Posterior cingulate gyrus (tissue), 11 donors: ENCODE measurements at regions not wholly inside any gene's neighbourhood (a gene's known extent, or its start where the extent isn't known, plus 50 kb on each side); places are given as distances from the start of the nearest gene placed in this dataset.

ENCODE experiments used
- DNase-seq, 10 donors: peaks; one replicate each; pipeline versions ENCODE4 v3.0.0 to v3.0.0-alpha.2; 2020 to 2021; ENCODE audit warnings: mixed read lengths in 3 of 10
- intact Hi-C: fragments of 100-400 bp; cut with DNase I; formaldehyde crosslinking; loops from one replicate; pipeline ENCODE4 v1.15.1; 2023

DNA sequence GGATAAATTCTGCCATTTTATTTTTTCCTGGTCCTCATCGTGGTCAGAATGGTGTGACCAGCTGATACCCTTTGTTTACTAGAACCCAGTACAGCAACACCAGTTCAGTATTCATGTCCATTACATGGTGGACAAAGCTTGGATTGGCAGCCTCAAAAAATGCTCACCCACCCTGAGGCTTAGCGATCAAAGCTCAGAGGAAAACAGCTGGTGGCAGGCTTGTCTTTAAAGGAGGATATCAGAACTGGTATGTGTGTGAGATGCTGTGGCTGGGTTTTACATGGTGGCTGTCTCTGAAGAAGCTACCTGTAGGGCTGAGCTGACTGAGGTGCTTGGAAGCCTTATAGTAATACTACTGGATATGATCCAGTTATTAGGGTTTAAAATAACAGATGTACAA, 471.1 kb upstream of the MEX3C start:
- intact Hi-C loops = loop anchor here (1.0 to 10.0 kb wide), 4 partner anchors 666 to 1714 kb away; no protein-coding TSS in a partner anchor
- no peak for DNase-seq

DNA sequence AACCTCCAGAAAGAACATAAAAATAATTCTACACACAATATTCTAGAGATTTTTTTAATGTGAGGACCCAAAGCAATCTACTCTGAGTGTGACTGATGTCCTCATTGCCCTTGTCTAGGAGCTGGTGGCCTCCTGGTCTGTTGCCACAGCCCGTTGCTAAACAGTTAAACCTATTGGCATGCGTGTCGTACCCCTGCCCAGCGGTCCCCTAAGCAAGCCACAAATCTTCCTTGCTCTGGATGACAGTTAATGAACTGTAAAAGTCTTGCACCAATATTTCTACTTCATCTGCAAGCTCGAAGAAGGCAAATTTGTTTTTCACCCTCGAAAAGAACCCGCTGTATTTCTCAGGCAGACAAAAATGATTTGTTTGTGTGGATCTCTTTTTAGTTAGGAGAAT, 489.1 kb upstream of the MEX3C start:
- intact Hi-C loops = no loop called here
- DNase-seq = no peak

DNA sequence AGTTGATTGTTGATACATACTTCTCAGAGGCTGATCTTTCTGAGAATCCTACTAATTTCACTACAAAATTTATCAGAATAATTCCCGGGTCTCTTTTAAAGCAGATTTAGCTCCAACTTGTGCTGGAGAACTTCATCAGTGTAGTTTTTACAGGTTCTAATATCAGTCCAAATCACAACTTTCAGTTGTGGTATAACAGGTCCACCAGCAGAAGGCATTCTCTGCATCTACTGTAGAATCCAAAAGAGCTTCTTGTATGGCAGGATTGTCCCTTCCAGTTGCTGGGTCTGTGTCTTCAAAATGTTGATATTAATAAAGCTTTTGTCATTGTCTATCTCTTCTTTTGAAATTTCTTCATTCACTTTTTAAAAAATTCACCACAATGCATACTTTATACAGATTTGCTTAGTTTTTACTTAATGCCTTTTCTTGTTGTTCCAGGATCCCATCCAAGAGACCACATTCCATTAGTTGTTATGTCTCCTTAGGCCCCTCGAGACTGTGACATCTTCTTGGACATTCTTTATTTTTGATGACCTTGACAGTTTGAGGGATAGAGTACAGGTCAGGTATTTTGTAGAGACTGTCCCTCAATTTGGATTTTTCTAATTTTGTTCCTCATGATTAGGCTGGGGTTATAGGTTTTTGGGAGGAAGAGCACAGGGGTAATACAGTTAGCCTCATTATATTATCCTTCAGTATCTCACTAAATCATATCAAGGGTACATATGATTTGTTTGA, 490.5 kb upstream of the MEX3C start:
- no peak for DNase-seq
- intact Hi-C loops = no loop called here

DNA sequence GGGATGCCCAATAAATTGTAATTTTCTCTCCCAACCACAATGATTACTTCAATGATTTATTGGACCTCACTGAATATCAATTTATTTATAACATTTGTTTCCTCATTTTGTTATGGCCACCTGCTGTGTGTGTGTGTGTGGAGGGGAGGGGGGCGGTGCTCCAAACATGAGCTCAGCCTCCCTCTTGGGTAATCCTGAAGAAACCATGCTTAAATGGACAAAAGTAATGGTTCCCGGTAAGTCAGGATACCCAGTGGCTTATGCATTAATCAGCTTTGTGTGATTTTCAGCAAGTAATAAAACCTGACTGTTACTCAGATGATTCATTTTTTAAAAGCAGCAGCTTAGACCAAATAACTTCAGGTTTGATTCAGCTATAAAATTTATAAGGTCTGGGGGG, 495.1 kb upstream of the MEX3C start:
- DNase-seq = no peak
- intact Hi-C loops = no loop called here

DNA sequence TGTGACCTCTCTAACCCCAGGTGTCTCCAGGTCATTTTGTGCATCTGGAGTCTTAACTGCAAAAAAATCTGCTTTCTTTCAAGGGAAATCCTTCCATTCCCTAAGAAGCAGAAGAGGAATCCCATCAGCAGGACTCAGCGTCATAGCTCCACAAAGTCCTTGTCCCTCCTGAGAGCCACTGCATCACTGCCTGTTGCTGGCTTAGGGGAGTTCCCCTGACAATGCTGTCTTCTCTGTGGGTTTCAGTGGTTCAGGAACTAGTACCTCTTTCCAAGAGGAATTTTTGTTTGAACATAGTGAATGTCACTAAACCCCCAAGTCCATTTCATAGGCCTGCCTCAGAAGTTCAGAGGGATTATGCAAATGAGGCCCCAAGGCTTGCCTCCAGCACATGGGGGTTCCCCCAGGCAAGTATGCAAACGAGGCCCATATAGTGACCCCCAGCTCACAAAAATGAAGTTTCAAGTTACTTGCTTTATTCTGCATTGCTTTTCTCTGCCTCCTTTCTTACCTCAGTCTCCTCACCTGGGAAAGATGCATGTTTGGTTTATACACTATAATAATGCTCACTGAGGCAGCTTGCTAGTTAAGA, 513.9 kb upstream of the MEX3C start:
- intact Hi-C loops = no loop called here

DNA sequence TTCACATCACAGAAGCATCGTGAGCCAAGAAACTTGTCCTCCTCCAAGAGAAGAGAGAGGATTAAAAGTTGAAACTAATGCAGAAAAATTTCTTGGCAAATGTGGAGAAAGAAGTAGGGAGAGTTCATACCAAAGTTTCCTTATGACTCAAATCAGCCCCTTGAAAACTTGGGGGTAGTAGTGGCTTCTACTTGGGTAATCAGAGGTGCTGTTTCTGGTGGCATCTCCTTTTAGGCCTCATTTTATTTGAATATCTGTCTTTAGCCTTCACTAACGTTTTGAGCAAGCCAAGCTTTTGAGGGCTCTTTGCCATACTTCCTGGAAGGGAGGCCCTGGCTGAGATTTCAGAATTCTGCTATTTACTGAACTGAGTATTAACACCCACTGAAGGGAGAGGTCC, 515.3 kb upstream of the MEX3C start:
- no peak for DNase-seq
- intact Hi-C loops = no loop called here

More for the DNA sequence above, 513.9 kb upstream of the MEX3C start:
- no peak for DNase-seq

DNA sequence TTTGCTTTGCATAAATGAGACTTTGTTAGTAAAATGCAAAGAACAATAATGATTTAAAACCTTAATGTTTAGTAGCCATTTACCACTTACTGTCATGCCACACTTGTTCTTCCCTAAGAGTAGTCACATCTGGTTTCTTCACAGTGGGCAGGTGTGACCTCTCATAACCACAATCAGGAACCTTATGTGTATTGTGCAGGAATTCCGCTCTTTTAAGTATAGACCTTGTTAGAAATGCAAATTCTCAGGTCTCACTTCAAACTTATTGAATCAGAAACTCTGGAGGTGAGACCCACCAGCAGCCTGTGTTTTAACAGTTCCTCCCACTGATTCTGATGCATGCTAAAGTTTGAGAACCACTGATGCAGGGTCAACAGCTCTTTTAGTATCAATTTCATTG, 518.8 kb upstream of the MEX3C start:
- no peak for DNase-seq
- intact Hi-C loops = no loop called here

DNA sequence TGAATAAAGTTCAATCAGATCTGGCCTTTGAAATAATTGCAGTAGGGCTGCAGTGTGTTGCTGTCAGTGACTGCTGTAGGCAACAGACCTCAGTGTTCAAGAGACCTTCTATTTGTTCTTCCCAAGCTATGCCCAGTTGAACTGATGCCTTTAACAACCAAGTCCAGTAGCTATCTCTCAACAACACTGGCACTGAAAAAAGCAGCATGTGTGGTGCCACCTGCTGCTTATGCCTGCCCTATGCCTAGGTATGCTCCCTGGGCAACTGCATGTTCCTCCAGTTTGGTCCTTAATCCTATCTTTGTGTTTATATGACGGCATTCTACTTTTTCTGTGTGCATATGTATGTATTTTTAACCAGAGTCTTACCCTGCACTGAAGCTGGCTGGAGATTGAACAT, 523.9 kb upstream of the MEX3C start:
- DNase-seq = no peak
- intact Hi-C loops = no loop called here

DNA sequence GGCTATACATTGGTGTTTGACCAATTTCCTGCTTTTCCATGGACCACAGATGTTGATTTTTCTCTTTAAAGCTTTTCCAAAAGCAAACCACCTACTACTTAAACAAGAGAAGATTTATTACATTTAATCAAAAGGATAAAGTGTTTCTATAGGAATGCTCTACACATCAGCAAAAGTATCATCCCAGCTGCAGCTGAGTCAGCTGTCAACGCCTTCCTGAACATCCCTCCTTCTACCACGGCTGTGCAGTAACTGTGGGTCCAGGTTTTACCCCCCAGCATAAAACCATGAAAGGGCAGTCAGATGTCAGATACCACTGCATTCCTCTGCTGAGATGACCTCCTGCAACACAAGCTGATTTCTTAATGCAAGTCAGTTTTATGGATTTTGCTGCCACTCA, 524.5 kb upstream of the MEX3C start:
- DNase-seq = no peak

DNA sequence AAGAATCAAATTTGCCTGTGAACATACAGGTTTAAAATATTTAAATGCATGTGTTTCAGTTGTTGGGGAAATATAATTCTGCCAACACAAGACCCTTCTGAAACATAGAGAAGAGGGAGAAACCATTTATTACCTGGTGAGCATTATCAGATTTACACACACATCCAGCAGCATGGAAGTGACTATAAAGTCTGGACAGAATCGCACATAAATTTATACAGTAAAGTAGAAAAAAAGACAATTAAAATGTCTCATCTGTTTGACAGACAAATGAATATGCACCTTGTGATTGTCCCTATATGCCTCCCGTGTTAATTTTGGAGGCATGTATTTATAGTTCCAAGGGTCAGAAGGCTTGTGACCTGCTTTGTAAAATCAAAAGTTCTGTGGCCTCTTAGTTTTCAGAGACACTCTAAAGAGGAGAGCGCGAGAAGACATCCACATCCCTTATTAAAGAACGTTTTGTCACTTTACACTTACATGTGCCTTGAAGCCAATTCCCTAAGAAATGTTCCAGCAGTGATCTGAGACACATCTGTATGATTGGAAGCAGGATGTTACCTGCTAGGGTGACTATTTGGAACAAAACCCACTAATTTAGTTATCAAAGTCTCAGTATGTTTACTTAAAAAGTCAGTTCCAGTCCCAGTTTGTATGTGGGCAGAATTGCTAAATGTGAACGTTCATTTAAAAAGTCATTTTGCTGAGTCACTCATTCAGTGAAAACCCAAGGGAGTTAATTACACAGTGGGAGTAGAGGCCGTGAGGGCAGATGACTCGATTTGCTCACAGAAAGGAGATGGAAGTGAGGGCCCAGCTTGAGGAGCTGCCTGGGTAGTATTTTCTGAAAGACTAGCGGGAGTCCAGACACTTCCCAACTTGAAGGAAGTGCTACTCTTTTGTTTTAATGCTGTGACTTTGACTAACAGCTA, 527.6 kb upstream of the MEX3C start:
- intact Hi-C loops = no loop called here
- DNase-seq = no peak

More for the DNA sequence above, 524.5 kb upstream of the MEX3C start:
- intact Hi-C loops = no loop called here

DNA sequence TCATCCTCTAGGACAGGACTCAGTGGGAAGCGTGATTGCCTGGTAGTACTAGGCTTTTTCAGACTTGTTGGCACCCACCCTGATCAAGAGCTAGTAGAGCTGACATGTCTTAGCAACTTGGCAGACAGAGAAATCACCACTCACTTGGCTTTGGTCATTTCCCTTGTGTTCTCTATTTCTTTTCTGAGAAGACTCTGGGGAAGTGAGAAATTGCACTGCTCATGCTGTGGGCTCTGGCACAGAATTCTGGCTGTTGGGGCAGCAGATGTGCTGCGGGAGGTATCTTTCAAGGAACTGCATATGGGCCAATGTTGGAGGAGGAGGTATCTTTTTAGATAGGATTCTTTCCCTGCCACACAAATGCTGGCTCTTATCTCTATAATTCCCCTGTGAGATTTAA, 529.1 kb upstream of the MEX3C start:
- peak in 8 of 10 donors; percentile 19 to 91 (median 48) for DNase-seq
- intact Hi-C loops = no loop called here

DNA sequence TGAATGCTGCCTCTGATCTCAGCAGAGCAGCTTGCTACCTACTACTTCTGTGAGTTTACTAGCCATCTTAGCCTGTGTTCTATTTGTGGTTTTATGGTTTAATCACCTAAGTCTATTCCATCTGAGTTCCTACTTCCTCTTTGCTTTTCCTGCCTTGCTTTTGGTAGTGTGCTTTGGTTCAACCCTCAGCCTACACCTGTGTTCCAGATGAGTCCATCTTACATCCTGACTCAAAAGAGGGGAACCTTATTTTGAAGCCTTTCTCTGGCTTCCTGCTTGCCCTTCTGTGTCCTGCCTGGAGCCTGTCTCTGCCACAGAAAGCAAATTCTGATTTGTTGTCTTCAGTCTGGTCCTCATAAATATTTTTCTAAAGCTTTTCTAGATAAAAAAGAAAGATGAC, 530.3 kb upstream of the MEX3C start:
- intact Hi-C loops = no loop called here
- DNase-seq = no peak

DNA sequence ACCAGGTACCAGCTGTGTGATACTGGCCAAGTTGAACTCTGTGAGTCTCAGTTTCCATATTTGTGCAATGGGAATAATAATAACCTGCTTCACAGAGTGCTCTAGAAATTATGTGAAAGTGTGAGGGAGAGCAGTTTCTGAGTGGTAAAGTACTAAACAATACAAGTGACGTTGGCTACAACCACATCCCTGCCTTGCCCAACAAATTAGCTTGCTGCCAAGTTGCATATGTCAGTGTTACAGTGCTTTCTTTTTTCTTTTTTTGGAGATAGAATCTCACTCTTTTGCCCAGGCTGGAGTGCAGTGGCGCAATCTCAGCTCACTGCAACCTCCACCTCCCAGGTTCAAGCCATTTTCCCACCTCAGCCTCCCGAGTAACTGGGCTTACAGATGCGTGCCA, 533.6 kb upstream of the MEX3C start:
- DNase-seq = no peak
- intact Hi-C loops = no loop called here

DNA sequence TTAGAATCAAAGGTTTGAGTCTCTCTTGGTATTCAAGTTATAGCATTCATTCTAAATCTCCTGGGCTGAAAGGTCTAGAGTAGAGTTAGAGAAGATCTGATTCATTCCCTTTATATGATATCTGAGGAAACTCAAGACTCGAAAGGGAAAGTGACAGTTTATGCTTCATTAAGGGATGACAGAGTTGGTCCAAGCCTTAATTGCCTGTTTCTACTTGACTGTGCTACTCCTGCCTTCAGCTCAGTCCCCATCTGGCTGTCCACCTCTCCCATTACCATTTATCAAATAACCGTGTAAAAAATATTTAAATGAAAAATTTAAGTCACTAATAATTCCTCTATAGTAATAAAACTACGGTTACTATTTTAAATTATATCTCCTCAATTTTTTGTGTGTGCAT, 537.1 kb upstream of the MEX3C start:
- no peak for DNase-seq
- intact Hi-C loops = no loop called here

DNA sequence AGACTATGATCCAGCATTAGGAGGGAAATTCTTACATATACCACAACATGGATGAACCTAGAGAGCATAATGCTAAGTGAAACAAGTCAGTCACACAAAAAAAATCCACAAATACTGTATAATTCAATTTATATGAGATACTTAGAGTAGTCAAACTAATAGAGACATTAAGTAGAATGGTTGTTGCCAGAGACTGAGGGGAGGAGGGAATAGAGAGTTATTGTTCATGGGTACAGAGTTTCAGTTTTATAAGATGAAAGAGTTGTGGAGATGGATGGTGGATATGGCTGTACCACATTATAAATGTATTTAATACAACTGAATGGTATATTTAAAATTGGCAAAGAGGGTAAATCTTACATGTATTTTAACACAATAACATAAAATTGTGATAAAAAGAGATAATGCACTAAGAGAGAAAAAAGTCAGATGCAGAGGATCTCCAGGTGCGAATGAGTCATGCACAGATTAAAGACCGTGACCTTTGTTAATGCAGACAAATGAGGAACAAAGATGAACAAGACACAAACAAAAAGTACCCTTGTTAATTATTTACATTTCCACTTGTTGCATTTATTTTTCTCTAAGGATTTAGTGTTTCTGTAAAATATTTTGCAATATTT, 541.7 kb upstream of the MEX3C start:
- intact Hi-C loops = no loop called here

DNA sequence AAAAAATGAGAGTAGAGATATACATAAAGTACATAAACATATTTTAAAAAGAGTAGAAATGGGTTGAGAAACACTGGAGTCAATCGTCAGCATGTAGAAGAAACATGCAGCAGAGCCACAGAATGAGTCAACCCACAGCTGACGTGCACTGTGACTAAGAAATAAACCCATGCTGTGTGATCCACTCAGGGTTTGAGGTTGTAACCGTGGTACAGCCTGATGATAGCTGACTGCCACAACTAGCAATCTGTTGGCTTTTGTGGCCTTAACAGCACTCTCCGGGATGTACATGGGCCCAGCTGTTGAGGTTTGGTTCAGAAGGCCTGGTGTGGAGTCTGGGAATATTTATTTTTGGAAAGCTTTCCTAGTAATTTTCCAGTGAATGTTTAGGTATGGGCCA, 554.4 kb upstream of the MEX3C start:
- DNase-seq = no peak
- intact Hi-C loops = no loop called here

More for the DNA sequence above, 541.7 kb upstream of the MEX3C start:
- DNase-seq = no peak

DNA sequence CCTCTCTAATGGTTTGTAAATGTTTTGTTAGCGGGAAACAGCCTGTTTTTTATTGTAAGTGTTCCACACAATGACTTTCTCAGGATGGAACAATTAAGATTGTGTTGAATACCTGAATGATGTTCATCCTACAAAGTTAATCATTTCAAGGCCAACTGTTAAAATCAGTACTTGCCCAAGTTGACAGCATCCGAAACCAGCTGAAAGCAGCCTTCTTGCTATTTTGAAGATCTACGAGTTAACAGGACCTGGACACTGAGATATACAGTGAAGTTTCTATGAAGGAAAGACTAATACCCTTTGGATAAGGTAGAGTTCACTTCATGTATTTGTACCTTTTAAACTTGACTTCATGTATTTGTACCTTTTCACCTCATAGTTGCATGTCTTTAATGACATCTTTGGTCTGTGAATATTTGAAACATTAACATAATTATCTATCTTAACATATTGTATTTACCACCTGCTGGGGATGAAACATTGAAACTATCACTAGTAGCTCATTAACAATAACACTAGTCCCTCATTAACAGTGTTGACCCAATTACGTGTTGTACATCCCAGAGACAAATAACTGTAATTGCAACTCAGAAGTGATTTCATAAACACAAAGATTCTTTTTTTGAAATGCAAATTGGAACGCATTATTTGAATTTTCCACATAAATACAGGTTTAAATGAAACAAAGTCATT, 556.0 kb upstream of the MEX3C start:
- DNase-seq = no peak
- intact Hi-C loops = no loop called here

DNA sequence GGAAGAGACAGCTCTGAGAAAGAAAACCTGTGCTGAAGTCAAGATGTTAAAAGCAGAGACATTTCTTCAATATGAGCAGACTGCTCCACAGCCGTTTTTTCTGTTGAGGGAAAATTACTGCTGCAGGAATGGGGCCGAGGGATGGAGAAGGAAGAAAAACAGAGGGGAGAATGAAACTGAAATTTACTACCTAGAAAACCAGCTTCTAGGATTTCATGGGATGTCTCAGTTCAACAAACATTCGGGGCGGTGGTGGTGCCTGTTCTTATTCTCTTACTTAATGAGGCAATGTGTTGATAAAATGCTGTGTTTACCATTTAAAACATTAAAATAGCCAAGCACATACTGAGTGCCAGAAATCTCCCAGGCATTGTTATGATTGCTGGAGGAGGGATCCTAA, 557.1 kb upstream of the MEX3C start:
- no peak for DNase-seq
- intact Hi-C loops = no loop called here

DNA sequence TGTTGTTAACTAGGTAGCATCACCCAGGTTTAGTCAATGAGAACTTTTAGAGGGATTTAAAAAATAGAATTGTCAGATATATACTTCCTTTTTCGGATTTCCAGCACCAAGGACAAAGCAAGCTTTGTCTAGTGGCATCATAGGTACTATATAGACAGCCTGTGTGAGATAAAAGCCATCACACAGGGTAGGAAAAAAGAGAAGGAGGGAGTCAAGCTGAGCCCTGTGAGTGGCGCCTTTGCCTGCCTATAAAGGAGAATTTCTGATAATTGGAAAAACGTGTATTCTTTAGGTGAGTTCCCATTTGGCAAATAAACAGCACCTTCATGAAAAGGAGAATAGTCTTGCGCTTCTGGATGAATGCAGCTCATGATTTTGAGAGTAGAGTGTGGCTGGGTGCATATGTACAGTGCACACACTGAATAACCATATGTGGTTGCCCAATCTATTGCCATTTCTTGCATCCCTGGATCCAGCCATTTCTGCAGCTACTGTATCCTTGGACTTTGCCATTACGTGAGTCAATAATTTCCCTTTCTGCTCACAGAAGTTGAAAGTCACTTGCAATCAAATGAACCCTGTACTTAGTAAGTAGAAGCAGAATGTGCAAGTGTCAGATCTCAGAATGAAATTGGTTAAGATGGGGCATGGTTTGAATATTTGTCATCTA, 559.9 kb upstream of the MEX3C start:
- DNase-seq = no peak
- intact Hi-C loops = no loop called here

DNA sequence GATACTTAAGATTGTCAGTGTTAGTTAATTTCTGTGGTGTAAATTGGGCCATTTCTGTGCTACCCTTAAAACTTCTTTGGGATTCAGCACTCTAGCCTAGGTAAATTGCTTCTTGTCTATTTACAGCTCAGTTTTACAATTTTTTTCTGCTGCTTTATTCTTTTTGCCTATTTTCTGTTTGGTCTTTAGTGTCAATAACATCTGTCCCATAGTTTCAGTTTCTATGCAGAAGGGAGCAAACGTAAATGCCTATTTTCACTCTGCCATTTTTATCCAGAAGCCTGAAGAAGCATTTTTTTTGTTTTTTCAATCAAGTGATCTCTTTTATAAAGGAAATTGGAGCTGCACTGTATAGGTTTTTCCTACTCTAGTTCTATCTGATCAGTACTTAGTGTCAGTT, 564.9 kb upstream of the MEX3C start:
- intact Hi-C loops = no loop called here
- no peak for DNase-seq
